IPS DF 4.7 (cell line): ENCODE measurements at regions not wholly inside any gene's neighbourhood (a gene's known extent, or its start where the extent isn't known, plus 50 kb on each side); places are given as distances from the start of the nearest gene placed in this dataset.
"Not testable (repeated sequence)": the region's sequence is repeated elsewhere in the genome, so short reads cannot be mapped to it uniquely, and the experiment has no call there.

Experiments used
- DNase-seq: peaks from one replicate; pipeline ENCODE4 v3.0.0-alpha.2; 2013; ENCODE audit warnings: low spot score; ENCODE audit errors: extremely low read depth

DNA sequence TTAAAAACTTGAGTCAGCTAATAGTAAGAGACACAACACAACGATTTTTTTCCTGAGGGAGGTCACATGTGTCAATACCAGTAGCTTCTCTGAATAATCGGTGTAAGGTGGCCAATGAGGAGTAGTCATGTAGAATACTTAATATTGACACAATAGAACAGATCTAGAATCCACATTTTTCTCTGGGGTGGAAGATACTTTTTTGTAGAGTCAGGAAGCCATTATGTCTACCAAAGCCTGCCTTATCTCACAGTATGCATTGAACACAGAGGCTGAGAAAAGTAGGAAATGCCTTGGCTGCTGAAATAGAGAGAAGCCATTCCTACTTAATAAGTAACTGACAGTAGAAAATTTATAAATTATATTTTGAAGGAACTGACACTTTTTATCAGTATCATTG is 725.0 kb downstream of the METTL15 start:
- DNase-seq: no peak

DNA sequence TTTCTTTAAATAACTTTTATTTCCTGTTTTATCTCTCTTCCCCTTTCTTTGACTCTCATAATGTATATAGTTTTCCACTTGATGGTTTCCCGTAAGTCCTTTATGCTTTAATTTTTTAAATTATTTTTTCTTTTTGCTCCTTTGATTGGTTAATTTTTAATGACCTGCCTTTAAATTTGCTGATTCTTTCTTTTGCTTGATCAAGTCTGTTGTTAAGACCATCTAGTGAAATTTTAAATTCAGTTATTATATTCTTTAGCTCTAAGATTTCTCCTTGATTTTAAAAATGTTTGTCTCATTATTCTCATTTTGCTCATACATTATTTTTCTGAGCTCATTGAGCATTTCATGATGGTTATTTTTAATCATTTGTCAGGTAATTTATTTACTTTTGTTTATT is 718.6 kb downstream of the METTL15 start:
- no peak for DNase-seq

DNA sequence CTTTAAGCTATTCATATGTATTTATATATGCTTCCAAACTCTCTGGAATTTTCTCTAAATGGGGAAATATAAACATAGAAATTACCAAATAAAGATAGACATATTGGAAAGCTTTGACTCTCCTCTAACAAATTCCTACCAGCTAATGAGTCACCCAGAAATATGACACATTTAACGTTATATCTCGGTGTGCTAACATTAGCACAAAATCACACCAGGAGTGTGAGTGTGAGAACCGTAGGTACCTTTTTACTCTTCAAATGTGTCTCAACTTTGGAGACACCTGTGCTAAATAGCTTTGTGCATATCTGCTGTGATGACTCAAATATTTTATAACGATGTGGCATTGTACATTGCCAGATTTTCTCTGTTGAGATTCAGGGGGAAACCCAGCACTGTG is 714.4 kb downstream of the METTL15 start:
- no peak for DNase-seq

DNA sequence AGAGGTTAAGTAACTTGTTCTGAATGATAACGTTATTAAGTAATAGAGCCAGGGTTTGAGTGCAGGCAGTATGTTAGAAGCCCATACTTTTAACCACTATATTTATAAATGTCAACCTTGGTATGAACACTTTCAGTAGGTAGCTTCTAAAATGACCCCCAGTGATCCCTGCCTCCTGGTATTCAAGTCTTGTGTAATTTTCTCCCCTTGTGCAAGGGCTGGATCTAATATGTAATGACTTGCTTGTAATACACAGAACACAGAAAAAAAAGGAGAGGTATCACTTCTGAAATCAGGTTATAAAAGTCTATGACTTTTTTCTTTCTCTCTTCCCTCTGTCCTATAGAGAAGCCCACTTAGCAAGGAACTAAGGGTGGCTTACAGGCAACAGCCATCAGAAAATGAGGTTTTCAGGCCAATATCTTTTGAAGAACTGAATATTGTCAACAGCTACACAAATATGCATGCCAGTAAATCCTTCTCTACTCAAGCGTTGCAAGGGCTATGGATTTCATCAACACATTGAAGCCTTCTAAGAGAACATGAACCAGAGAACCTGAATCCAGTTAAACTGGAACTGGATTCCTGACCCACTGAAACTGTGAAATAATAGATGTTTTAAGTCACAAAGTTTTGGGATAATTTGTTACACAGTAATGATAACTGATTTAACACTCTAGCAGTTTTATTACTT is 712.3 kb downstream of the METTL15 start:
- no peak for DNase-seq

DNA sequence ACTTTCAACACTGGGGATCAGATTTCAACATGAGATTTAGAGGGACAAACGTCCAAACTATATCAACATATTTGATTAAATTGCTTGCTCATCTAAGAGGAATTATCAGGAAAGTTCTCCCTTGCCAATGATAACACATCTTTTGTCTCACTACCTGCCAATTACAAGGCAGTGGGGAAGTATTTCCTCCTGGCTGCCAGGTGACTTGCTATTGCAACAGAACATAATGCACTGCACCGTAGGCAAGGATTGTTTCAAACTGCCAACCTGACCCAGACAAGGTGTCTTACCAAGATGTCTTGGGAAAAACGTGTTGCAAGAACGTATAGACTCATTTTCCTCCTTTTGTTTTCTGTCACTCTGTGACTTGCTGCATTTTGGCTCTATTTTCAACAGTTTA is 711.6 kb downstream of the METTL15 start:
- no peak for DNase-seq

DNA sequence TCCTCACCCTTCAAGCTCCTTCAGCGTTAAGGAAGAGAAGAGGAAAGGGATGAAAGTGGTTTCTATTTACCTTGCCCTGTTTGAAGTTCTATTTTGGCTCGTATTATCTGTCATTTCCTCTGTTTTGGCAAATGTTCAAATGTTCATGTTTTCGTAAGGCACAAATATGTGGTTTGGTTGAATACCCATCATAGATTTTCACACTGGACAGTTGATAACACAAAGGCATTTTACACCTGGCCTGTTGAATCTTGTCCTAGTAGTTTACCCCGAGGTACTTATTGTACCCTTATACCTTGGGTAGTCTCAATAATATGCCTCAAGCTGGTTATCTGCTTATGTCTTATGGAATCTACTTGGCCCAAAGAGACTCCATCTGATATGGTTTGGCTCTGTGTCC is 706.9 kb downstream of the METTL15 start:
- DNase-seq: no peak

DNA sequence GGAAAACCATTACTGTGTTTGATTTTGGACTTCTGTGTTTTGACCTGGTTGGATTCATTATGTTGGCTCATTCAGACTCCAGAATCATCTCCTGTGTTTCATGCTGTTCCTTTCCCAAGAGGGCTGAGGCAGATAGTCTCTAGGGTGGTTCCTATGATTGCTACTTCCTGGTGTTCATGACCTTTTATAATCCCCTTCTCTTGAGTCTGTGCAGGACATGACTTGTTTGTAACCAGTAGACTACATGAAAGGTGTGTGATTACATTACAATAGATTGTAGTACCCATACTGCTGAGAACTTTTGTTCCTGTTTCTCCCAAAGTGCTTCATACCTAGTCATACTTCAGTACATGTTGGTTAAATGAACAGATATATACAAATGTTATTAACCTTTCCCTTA is 700.6 kb downstream of the METTL15 start:
- no peak for DNase-seq

DNA sequence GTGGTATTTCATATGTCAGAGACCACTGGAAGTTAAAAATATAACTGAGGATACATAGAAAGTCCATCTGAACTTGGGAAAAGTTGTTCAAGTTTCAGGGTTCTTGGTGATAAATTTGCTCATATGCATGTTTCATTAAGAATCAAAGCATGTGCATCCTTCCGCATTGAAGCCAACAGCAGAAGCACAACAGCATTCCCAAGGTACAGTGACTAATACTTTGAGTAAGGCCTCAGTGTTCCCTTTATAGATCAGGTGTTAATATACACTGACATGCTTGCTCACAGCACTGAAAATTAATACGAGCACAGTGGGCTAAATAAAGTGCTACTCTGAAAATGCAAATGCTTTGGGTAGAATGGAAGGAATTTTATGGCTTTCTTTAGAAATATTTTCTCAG is 691.1 kb downstream of the METTL15 start:
- DNase-seq: no peak

DNA sequence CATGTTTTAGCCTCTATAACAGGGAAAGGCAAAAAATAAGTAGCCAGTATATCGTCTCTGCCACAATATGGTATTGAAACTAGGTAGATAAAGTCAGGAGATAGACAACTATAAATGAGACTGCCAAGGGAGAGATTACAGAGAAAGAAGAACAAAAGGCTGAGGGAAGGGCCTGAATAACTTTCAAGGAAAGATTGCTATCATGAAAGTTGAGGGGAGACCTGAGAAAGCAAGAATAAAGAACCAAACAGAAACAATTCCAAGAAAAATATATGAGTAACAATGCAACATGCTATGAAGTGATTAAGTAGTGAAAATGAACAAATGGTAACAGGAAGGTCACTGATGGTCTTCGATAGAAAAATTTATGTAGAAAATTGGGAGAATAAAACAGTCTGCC is 690.1 kb downstream of the METTL15 start:
- no peak for DNase-seq

DNA sequence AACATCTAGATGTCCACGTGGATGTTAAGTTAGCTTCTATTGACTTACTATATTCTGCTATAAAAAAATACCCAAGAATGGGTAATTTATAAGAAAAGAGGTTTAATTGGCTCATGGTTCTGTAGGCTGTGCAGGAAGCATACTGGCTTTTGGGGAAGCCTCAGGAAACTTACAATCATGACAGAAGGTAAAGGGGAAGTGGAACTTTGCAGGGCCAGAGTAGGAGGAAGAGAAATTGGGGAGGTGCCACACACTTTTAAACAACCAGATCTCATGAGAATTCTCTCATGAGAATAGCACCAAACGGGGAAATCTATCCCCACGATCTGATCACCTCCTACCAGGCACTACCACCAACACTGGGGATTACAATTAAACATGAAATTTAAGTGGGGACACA is 689.3 kb downstream of the METTL15 start:
- no peak for DNase-seq

DNA sequence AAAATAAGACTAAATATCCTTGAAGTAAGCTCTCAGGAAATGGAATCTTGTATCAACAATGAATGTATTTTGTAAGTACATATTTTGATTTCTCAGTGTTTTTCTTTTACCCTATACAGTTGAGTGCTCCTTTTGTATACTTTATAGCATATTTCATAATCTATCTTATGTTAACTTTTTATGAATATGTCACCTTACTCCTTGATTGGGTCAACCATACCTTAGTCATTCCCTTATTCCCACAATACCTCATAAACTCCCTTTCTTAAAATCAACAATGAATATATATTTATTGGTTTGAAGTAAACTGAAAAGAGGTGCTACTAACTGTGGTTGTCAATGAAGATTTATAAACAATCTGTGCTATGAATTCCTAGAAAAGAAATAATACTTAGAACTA is 686.2 kb downstream of the METTL15 start:
- no peak for DNase-seq

DNA sequence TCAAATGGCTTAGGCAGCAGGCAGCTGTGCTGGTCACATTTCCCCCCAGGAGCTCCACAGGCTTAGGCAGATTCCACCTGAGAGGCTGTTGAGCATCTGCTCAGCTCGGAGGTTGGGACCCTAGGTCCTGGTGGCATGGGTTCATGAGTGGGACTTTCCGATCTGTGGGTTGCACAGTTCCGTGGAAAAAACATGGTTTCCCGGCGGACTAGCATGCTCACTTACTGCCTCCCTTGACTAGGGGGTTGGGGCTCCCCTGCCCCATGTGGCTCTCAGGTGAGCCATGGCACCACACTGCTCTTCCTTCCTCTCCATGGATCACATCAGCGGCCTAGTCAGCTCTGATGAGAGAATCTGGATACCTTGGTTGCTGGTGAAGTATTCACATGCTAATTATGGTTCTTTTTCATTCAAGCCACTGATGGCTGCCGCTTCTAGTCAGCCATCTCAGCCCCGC is 685.1 kb downstream of the METTL15 start:
- no peak for DNase-seq

DNA sequence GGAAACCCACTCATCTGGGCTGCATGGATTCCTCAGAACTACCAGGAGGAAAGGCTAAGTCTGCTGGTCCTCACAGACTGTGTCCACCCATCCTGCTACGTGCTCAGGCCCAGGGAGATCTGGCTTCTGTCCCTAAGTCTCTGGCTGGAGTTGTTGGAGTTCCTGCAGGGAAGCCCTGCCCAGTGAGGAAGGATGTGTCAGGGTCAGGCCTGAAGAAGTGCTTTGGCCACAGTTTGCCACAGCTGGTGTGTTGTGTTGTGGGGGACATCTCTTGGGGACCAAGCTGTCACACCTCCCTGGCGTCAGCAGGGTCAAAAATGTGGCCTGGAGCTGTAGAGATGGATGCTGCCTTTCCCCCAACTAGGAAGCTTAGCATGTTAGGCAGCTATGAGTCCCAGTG is 684.7 kb downstream of the METTL15 start:
- DNase-seq: no peak

DNA sequence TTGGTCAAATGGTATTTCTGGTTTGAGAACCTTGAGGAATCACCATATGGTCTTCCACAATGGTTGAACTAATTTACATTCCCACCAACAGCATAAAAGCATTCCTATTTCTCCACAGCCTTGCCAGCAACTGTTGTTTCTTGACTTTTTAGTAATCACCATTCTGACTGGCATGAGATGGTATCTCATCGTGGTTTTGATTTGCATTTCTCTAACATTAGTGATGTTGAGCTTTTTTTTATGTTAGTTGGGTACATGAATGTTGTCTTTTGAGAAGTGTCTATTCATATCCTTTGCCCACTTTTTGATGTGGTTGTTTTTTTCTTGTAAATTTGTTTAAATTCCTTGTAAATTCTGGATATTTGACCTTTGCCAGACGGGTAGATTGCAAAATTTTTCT is 679.7 kb downstream of the METTL15 start:
- DNase-seq: not testable (repeated sequence)

DNA sequence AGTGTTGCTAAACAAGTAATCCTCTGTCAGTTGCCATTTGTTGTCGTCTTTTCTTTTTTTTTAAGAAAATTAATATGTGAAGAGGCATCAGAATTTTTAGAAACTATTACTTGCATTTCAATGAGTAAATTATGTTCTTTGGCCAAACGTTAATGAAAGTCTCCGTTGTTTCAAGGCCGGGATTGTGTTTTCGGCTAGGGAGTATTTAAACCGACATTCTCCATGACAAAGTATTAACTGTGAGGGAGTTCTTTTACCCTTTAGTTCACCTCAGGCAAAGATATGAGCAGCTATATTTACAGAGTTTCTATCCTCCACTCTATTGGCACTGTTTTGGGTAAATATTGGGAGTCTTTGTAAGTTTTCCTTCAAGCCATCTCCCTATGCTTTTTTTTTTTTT is 668.9 kb downstream of the METTL15 start:
- no peak for DNase-seq

DNA sequence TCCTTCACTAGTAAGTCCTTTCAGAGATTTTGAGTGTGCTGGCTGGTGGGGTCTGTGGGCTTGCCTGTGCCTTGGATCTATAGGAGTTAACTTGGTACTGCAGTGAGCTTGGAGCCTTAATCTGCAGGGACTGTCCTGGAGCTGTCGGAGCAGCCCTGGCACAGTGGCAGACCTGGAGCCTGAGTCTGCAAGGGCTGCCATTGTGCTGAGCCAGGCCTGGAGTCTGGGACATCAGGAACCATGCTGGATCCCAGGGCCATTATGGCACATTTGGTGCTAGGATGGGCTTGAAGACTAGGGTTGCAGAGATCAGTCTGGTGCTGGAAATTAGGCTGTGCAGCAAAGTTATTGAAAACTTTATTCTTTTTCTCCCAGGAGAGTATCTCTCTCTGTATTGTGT is 665.4 kb downstream of the METTL15 start:
- DNase-seq: no peak

DNA sequence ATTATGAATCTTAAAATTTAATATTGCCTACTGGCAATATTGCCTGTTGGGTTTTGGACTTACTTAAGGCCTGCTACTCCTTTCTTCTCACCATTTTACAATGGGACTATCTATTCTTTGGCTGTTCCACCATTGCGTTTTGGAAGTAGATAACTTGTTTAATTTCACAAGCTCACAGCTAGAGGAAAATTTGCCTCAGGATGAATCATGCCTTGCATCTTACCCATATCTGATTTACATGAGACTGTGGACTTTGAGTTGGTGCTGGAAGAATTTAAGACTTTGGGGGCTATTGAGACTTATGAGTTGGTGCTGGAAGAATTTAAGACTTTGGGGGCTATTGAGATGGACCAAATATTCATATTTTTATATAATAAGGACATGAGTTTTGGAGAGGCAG is 662.6 kb downstream of the METTL15 start:
- DNase-seq: no peak

DNA sequence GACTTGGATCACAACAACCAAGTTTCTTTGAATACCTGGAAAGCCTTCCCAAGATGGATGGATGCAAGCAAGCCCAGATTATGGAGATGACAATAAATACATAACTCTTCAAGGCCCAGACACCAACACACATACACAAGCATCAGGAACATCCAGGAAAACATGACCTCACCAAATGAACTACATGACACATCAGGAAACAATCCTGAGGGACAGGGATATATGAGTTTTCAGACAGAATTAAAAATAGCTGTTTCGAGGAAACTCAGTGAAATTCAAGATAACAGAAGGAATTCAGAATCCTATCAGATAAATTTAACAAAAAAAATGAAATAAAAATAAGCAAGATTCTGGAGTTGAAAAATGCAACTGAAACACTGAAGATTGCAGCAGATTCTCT is 659.4 kb downstream of the METTL15 start:
- DNase-seq: no peak

DNA sequence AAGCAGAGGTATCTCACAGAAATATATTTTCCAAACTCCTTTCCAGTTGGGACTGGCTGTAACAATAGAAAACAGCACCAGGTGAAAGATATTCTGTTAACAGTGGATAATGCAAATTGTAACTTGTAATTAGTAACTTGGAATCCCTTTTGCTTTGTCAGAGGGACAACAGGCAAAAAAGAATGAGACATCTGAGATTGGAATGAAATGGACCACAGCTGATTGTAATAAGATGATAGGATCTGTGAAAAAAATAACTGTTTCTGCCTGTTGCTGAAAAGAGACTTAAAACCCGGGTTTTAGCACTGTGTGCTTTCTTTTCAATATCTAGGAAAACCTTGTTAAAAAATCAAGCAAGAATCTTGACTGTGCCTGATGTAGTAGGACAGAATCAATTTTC is 655.7 kb downstream of the METTL15 start:
- DNase-seq: no peak

DNA sequence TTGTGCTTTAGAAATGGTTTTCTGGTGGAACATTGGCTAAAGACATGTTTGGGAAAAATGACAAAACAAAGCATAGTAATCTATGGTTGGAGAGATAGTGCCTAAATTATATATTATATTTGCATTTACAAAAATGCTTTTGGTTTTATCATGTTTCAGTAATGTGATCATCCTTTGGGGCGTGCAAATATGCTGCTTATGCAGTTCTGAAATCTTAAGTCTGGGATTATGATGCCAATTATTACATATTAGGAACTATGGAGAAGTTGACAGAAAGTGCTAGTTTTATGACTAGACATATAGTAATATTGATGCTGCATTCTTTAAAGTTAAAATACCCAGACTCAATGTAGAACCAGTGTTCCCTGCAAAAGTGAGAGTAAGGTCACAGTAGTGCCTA is 655.0 kb downstream of the METTL15 start:
- no peak for DNase-seq

DNA sequence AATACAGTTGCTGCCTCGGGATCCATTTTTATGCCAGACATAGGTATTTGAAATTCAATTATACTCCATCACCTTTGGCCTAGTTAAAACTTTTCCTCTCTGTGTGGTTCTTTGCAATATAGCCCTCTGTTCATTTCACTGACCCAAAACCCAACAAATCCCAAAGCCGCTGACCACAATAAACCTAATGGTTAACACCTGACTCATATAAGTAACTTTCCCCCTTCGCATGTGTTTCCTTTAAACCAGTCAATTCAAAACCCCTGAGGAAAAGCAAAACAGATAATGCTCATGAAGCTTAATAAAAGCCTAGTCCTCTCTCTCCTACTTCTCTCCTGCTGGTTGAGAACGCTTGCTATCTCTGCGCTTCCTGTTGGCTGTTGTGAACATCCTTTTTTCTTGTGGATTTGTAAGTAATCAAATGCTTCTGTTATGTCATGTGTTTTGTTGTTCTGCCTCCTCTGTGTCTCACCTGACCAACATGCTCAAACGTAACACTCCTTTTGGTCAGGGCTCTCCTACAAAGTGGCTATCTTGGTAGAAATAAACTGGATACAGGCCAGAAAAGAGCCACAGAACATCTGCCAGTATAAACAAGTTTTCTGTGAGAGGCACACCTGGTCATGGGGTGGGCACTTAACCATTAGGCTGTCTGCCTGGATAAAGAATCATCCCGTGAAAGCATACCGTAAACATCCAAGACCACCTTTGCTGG is 652.6 kb downstream of the METTL15 start:
- no peak for DNase-seq

DNA sequence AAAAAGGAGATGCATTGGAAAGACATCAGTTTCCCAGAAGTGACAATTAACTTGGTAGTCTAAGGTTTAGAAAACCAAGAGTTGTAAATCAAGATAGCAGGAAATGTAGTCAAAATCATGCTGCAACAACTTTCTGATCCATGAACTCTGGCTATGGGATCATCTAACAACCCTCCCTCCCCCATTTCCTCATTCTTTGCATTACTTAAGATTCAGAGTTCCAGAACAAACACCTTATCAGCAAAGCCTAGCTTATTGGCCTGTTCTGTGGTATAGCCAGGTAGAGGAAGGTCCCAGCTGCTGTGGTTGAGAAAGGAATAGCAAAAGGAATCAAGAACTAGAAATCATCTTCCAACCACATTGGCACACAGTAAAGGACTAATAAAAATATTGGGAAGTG is 651.1 kb downstream of the METTL15 start:
- no peak for DNase-seq
